ENCODE measurements at regions not wholly inside any gene's neighbourhood (a gene's known extent, or its start where the extent isn't known, plus 50 kb on each side); places are given as distances from the start of the nearest gene placed in this dataset.

GRCh38 chr13:80871481-80871880 lies 530.6 kb upstream of the SPRY2 start:
- H3K4me1 ChIP-seq: no peaks in the 10 kb centered on the region
- intact Hi-C loops (cut with DNase I): no loop called here
- no peak for DNase-seq
- no peak overlapping the region for H3K27ac ChIP-seq
- H3K27me3 ChIP-seq: no peaks in the 10 kb centered on the region
- TF ChIP-seq POLR2A (IDR thresholded peaks at IDR 0.05) (no peak), EP300 (IDR thresholded peaks at IDR 0.05) (no peak), POLR2AphosphoS5 (IDR thresholded peaks at IDR 0.05) (no peak), CTCF (IDR thresholded peaks at IDR 0.05) (no peak)
- H3K4me3 ChIP-seq: no peak overlapping the region
- no peaks in the 10 kb centered on the region for H3K36me3 ChIP-seq
- H3K9me3 ChIP-seq: no peaks in the 10 kb centered on the region
- WGBS, 2 donors: 85 to 86% methylated on average over 4 of the region's 4 CpGs

GRCh38 chr13:80870186-80870585 lies 529.3 kb upstream of the SPRY2 start:
- no peak for DNase-seq
- Histone ChIP-seq H3K4me1 (no peaks in the 10 kb centered on the region), H3K9me3 (no peaks in the 10 kb centered on the region), H3K27ac (no peak overlapping the region), H3K27me3 (no peaks in the 10 kb centered on the region), H3K4me3 (no peak overlapping the region), H3K36me3 (no peaks in the 10 kb centered on the region)
- 76 to 79% methylated on average over 5 of the region's 5 CpGs for WGBS, 2 donors
- no peak for TF ChIP-seq POLR2AphosphoS5 (IDR thresholded peaks at IDR 0.05)
- no peak for TF ChIP-seq EP300 (IDR thresholded peaks at IDR 0.05)
- no peak for TF ChIP-seq CTCF (IDR thresholded peaks at IDR 0.05)
- TF ChIP-seq POLR2A (IDR thresholded peaks at IDR 0.05): no peak
- intact Hi-C loops (cut with DNase I): no loop called here

GRCh38 chr13:80866921-80867320 lies 526.0 kb upstream of the SPRY2 start:
- Histone ChIP-seq H3K9me3 (no peaks in the 10 kb centered on the region), H3K4me1 (no peaks in the 10 kb centered on the region), H3K36me3 (no peaks in the 10 kb centered on the region), H3K4me3 (no peak overlapping the region), H3K27me3 (no peaks in the 10 kb centered on the region), H3K27ac (no peak overlapping the region)
- TF ChIP-seq POLR2A (IDR thresholded peaks at IDR 0.05): no peak
- DNase-seq: no peak
- intact Hi-C loops (cut with DNase I): no loop called here
- WGBS, 2 donors: 91 to 93% methylated on average over 3 of the region's 3 CpGs

GRCh38 chr13:80865329-80865728 lies 524.4 kb upstream of the SPRY2 start:
- TF ChIP-seq EP300 (IDR thresholded peaks at IDR 0.05) (no peak), POLR2A (IDR thresholded peaks at IDR 0.05) (no peak), POLR2AphosphoS5 (IDR thresholded peaks at IDR 0.05) (no peak), CTCF (IDR thresholded peaks at IDR 0.05) (no peak)
- Histone ChIP-seq H3K27ac (no peak overlapping the region), H3K27me3 (no peaks in the 10 kb centered on the region), H3K4me3 (no peak overlapping the region), H3K9me3 (no peaks in the 10 kb centered on the region), H3K4me1 (no peaks in the 10 kb centered on the region), H3K36me3 (no peaks in the 10 kb centered on the region)
- WGBS, 2 donors: 47 to 67% methylated on average over 1 of the region's 1 CpG
- intact Hi-C loops (cut with DNase I): no loop called here
- no peak for DNase-seq

- TF ChIP-seq CTCF (IDR thresholded peaks at IDR 0.05): no peak
- TF ChIP-seq EP300 (IDR thresholded peaks at IDR 0.05): no peak
- no peak for TF ChIP-seq POLR2AphosphoS5 (IDR thresholded peaks at IDR 0.05)
- no peak for TF ChIP-seq POLR2A (IDR thresholded peaks at IDR 0.05)
- Histone ChIP-seq H3K27ac (no peak overlapping the region), H3K27me3 (no peaks in the 10 kb centered on the region), H3K9me3 (no peaks in the 10 kb centered on the region), H3K4me1 (no peaks in the 10 kb centered on the region), H3K4me3 (no peak overlapping the region), H3K36me3 (no peaks in the 10 kb centered on the region)
- WGBS, 2 donors: 50 to 74% methylated on average over 4 of the region's 4 CpGs
- intact Hi-C loops (cut with DNase I): no loop called here
- DNase-seq: no peak
Observed at GRCh38 chr13:80862456-80862855, 521.5 kb upstream of the SPRY2 start.

Data from sigmoid colon (tissue), 6 donors.